PC-3 (cell line): ENCODE measurements at regions not wholly inside any gene's neighbourhood (a gene's known extent, or its start where the extent isn't known, plus 50 kb on each side); places are given as distances from the start of the nearest gene placed in this dataset.

ENCODE experiments used
- ATAC-seq: fragments of 200-7000 bp; cut with Tn5 transposase; 2 replicates; pipeline ENCODE4 v1.9.1; 2020; ENCODE audit warnings: mild to moderate bottlenecking, moderate library complexity
- BruUV-seq: library from RNA; stranded (reverse); fragments of 400-500 nt; replicated peaks from 2 replicates; lab custom pipeline; 2021; lab: Mats Ljungman, UMichigan
- CTCF ChIA-PET: fragments of 300-600 bp; sonication (Branson Sonifier 250); formaldehyde crosslinking; loops from one replicate; lab custom pipeline; 2022; ENCODE audit warnings: antibody characterized with exemption; lab: Charles Lee
- POLR2A ChIA-PET: fragments of 300-600 bp; sonication (Branson Sonifier 250); formaldehyde crosslinking; loops from one replicate; lab custom pipeline; 2022; ENCODE audit warnings: antibody characterized with exemption; ENCODE audit not compliant: unreplicated experiment; lab: Charles Lee
- DNase-seq: peaks from one replicate; pipeline ENCODE4 v3.0.0-alpha.2; 2015
- H2AFZ ChIP-seq: fragments of 300-600 bp; sonication (generic); 2 replicates; pipeline ENCODE4 v1.6.0; 2016; ENCODE audit warnings: antibody characterized with exemption, low read length
- H3F3A ChIP-seq: fragments of 300-600 bp; sonication (generic); one replicate; pipeline ENCODE4 v1.6.0; 2017; ENCODE audit warnings: antibody characterized with exemption, low read length, control low read depth, mild to moderate bottlenecking; ENCODE audit not compliant: unreplicated experiment
- H3K27ac ChIP-seq: fragments of 300-600 bp; sonication (generic); 2 replicates; pipeline ENCODE4 v1.5.1; 2016; ENCODE audit warnings: mild to moderate bottlenecking, low read length
- H3K27me3 ChIP-seq: fragments of 300-600 bp; sonication (generic); 2 replicates; pipeline ENCODE4 v1.6.1; 2016; ENCODE audit warnings: low read length, mixed read lengths
- H3K36me3 ChIP-seq: fragments of 300-600 bp; sonication (generic); 2 replicates; pipeline ENCODE4 v1.6.1; 2016; ENCODE audit warnings: low read depth, mixed run types, low read length, mixed read lengths
- H3K4me1 ChIP-seq: fragments of 300-600 bp; sonication (generic); 2 replicates; pipeline ENCODE4 v1.5.1; 2016; ENCODE audit warnings: low read length; ENCODE audit not compliant: insufficient read depth
- H3K4me2 ChIP-seq: fragments of 300-600 bp; sonication (generic); 2 replicates; pipeline ENCODE4 v1.6.0; 2016; ENCODE audit warnings: low read length
- H3K4me3 ChIP-seq: fragments of 300-600 bp; sonication (generic); 2 replicates; pipeline ENCODE4 v1.5.1; 2016; ENCODE audit warnings: mild to moderate bottlenecking, low read length, mixed read lengths
- H3K79me2 ChIP-seq: fragments of 300-600 bp; sonication (generic); 2 replicates; pipeline ENCODE4 v1.6.1; 2017; ENCODE audit warnings: low read length, mixed read lengths
- H3K9ac ChIP-seq: fragments of 300-600 bp; sonication (generic); 2 replicates; pipeline ENCODE4 v1.6.0; 2016; ENCODE audit warnings: mild to moderate bottlenecking, low read length
- H3K9me2 ChIP-seq: fragments of 300-600 bp; sonication (generic); replicated peaks from 2 replicates; pipeline ENCODE4 v1.6.1; 2016; ENCODE audit warnings: mixed run types, low read length, mixed read lengths
- H3K9me3 ChIP-seq: fragments of 300-600 bp; sonication (generic); 2 replicates; pipeline ENCODE4 v1.6.1; 2016; ENCODE audit warnings: low read length, mixed read lengths
- H4K20me1 ChIP-seq: fragments of 300-600 bp; sonication (generic); 2 replicates; pipeline ENCODE4 v1.6.1; 2016; ENCODE audit warnings: low read length, mixed read lengths
- EZH2 ChIP-seq: fragments of 300-600 bp; sonication (generic); IDR thresholded peaks from one replicate; pipeline ENCODE4 v1.6.1; 2017; ENCODE audit warnings: antibody characterized with exemption, mild to moderate bottlenecking, low read length; ENCODE audit not compliant: unreplicated experiment
- EZH2phosphoT487 ChIP-seq: fragments of 300-600 bp; sonication (generic); IDR thresholded peaks from 2 replicates; pipeline ENCODE4 v1.6.1; 2018; ENCODE audit warnings: mild to moderate bottlenecking, antibody characterized with exemption, low read length, borderline replicate concordance
- intact Hi-C: fragments of 100-400 bp; cut with micrococcal nuclease; formaldehyde crosslinking; loops from 2 replicates; pipeline ENCODE4 v1.9.0; 2023
- TF ChIP-seq, protein P1 (sequence below): fragments of 300-600 bp; sonication (generic); conservative IDR thresholded peaks from 2 replicates; pipeline ENCODE4 v1.5.1; 2017; ENCODE audit warnings: antibody characterized with exemption, low read depth, mild to moderate bottlenecking, low read length

DNA sequence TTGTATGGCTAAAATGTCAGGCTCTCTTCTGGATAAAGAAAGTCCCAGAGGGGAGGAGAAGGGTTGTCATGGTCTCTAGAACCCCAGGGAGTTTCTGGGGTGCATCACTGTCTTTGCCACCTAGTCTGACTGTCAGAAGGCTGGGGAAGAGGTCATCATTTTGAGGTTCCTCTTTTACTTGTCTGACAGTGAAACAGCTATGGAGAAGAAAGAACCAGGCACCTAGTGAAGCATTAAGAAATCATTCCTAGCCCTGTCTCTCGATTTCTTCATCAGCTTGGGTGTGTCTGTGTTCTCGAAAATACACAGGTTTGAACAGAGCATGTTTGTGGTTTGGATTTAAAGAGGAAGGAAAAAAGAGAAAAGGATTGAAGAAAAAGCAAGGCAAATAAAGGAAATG lies 158.7 kb upstream of the LRIG3 start:
- Histone ChIP-seq H3K4me2 (no peak overlapping the region), H3K36me3 (no peaks in the 10 kb centered on the region), H3K4me1 (no peaks in the 10 kb centered on the region), H3K27ac (no peak overlapping the region), H3K79me2 (no peaks in the 10 kb centered on the region), H3K9me3 (no peaks in the 10 kb centered on the region), H2AFZ (no peak overlapping the region), H3K9me2 (no peaks in the 10 kb centered on the region), H3F3A (no peaks in the 10 kb centered on the region), H3K27me3 (no peaks in the 10 kb centered on the region), H3K4me3 (no peak overlapping the region), H4K20me1 (no peaks in the 10 kb centered on the region), H3K9ac (no peak overlapping the region)
- POLR2A ChIA-PET: interaction anchor here (0.6 kb wide), 2 partner anchors 9 to 500 kb away, joined by 5 to 9 read pairs; no protein-coding TSS in a partner anchor
- intact Hi-C loops: no loop called here
- CTCF ChIA-PET: interaction anchor here (0.5 kb wide), 1 partner anchor 36 kb away, joined by 3 read pairs; no protein-coding TSS in a partner anchor
- no TSS peak for BruUV-seq
- no peak for TF ChIP-seq EZH2
- ATAC-seq (no peak), DNase-seq (no peak)

DNA sequence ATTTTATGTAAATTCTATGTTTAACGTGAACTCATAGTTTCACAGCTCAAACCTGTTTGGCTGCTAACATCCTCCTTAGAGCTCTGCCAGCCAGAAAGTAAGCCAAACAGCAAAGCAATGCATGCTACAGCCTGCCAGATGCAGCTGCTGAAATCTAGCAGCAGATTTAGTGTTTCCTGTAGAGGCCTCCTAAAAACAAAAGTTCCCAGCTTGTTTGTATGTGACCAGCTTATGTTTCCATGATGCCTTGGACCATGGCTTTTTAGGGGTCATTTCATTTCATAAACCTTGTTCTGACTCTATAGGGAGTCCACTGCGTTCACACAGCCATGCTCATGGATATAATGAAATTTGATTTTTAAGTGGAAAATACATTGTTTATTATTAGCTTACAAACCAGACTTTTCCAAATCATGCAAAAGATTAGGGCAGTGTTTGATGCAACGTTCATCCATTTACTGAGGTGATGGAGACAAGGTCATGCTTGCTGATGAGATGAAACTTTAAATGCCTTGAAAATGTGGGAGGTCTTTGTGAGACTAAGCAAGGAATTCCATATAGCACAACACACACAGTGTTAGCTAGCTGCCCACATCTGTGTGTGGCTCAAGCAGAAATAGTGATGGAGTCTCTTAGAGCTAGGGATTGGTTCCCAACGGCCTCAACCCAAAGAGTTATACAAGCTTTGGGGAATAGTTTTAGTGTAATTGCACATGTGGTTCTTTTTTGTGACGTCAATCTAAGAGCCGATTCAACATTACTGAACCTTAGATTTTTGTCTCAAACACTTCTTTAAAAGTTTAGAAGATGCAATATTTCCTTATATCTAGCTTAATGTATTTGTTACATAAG lies 157.5 kb upstream of the LRIG3 start:
- H3K27me3 ChIP-seq: no peaks in the 10 kb centered on the region
- POLR2A ChIA-PET: interaction anchor here (0.5 kb wide), 1 partner anchor 160 kb away, joined by 4 read pairs; no protein-coding TSS in a partner anchor
- no peaks in the 10 kb centered on the region for H3K79me2 ChIP-seq
- H3K27ac ChIP-seq: no peak overlapping the region
- CTCF ChIA-PET: interaction anchor here (0.6 kb wide), 1 partner anchor 542 kb away, joined by 3 read pairs; no protein-coding TSS in a partner anchor
- ATAC-seq: no peak
- no peak overlapping the region for H3K4me2 ChIP-seq
- no peak for DNase-seq
- no peaks in the 10 kb centered on the region for H3K4me1 ChIP-seq
- no peak overlapping the region for H2AFZ ChIP-seq
- H3K9ac ChIP-seq: no peak overlapping the region
- TF ChIP-seq EZH2 (no peak), EZH2phosphoT487 (no peak)
- no peaks in the 10 kb centered on the region for H3F3A ChIP-seq
- BruUV-seq: no TSS peak
- intact Hi-C loops: no loop called here
- no peaks in the 10 kb centered on the region for H3K9me2 ChIP-seq
- H4K20me1 ChIP-seq: no peaks in the 10 kb centered on the region
- no peak overlapping the region for H3K4me3 ChIP-seq
- H3K36me3 ChIP-seq: no peaks in the 10 kb centered on the region
- no peaks in the 10 kb centered on the region for H3K9me3 ChIP-seq

DNA sequence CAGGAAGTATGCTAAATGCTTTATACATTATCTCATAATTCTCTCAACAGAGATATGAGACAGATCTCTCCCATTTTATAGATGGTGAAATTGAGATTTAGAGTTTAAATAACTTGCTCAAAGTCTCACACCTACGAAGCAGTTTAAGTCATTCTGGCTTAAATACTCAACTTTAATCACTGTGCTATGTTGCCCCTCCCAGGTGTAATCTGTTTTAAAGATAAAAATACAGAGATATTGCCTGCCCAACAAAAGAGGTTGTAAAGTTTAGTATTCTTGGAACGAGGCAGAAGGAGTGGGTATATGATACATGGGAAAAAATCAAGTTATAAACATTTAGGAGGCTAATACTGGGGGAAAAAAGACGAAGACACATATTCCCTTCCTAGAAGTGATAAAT lies 156.8 kb upstream of the LRIG3 start:
- ChIA-PET POLR2A (no interaction called here), CTCF (no interaction called here)
- Histone ChIP-seq H3K36me3 (no peaks in the 10 kb centered on the region), H3K9me3 (no peaks in the 10 kb centered on the region), H3K4me3 (no peak overlapping the region), H3K27ac (no peak overlapping the region), H3K79me2 (no peaks in the 10 kb centered on the region), H3K9ac (no peak overlapping the region), H3K9me2 (no peaks in the 10 kb centered on the region), H3K4me1 (no peaks in the 10 kb centered on the region), H4K20me1 (no peaks in the 10 kb centered on the region), H3F3A (no peaks in the 10 kb centered on the region), H3K4me2 (no peak overlapping the region), H3K27me3 (no peaks in the 10 kb centered on the region), H2AFZ (0 out of 2 replicates have a peak overlapping the region, but pooled peaks have one; percentile 4)
- DNase-seq: no peak
- ATAC-seq: no peak
- intact Hi-C loops: no loop called here
- no TSS peak for BruUV-seq
- TF ChIP-seq, protein P1, sequence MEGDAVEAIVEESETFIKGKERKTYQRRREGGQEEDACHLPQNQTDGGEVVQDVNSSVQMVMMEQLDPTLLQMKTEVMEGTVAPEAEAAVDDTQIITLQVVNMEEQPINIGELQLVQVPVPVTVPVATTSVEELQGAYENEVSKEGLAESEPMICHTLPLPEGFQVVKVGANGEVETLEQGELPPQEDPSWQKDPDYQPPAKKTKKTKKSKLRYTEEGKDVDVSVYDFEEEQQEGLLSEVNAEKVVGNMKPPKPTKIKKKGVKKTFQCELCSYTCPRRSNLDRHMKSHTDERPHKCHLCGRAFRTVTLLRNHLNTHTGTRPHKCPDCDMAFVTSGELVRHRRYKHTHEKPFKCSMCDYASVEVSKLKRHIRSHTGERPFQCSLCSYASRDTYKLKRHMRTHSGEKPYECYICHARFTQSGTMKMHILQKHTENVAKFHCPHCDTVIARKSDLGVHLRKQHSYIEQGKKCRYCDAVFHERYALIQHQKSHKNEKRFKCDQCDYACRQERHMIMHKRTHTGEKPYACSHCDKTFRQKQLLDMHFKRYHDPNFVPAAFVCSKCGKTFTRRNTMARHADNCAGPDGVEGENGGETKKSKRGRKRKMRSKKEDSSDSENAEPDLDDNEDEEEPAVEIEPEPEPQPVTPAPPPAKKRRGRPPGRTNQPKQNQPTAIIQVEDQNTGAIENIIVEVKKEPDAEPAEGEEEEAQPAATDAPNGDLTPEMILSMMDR: no peak
- TF ChIP-seq EZH2phosphoT487: no peak
